ENCODE measurements at regions not wholly inside any gene's neighbourhood (a gene's known extent, or its start where the extent isn't known, plus 50 kb on each side); places are given as distances from the start of the nearest gene placed in this dataset.
"Not testable (repeated sequence)": the region's sequence is repeated elsewhere in the genome, so short reads cannot be mapped to it uniquely, and the experiment has no call there.

- DNase-seq (ENCODE audit: low read depth in 2 of 2, low spot score in 1 of 2), result no peak
Measured at GRCh38 chr22:22060200-22061084, 77.9 kb upstream of the TOP3B start.

GRCh38 chr22:22059291-22060002, 76.9 kb upstream of the TOP3B start:
- DNase-seq (ENCODE audit: low read depth in 2 of 2, low spot score in 1 of 2), result no peak

- DNase-seq (ENCODE audit: low read depth in 2 of 2, low spot score in 1 of 2), result no peak
Measured at GRCh38 chr22:22058633-22059290, 76.2 kb upstream of the TOP3B start.

- no peak for DNase-seq (ENCODE audit: low read depth in 2 of 2, low spot score in 1 of 2)
Measured at GRCh38 chr22:22057617-22058378, 75.2 kb upstream of the TOP3B start.

- not testable (repeated sequence) for DNase-seq (ENCODE audit: low read depth in 2 of 2, low spot score in 1 of 2)
Measured at GRCh38 chr22:22056809-22057594, 74.4 kb upstream of the TOP3B start.

GRCh38 chr22:22052548-22053139, 70.1 kb upstream of the TOP3B start:
- not testable (repeated sequence) for DNase-seq (ENCODE audit: low read depth in 2 of 2, low spot score in 1 of 2)

GRCh38 chr22:22051032-22051431, 68.4 kb upstream of the TOP3B start:
- DNase-seq (ENCODE audit: low read depth in 2 of 2, low spot score in 1 of 2), result not testable (repeated sequence)

- DNase-seq (ENCODE audit: low read depth in 2 of 2, low spot score in 1 of 2), result no peak
Measured at GRCh38 chr22:22050141-22050775, 67.7 kb upstream of the TOP3B start.

GRCh38 chr22:22049684-22050083, 67.1 kb upstream of the TOP3B start:
- DNase-seq (ENCODE audit: low read depth in 2 of 2, low spot score in 1 of 2), result no peak

- DNase-seq (ENCODE audit: low read depth in 2 of 2, low spot score in 1 of 2), result no peak
Measured at GRCh38 chr22:22048981-22049531, 66.5 kb upstream of the TOP3B start.

GRCh38 chr22:22048318-22048942, 65.8 kb upstream of the TOP3B start:
- DNase-seq (ENCODE audit: low read depth in 2 of 2, low spot score in 1 of 2), result no peak

GRCh38 chr22:22047776-22048175, 65.2 kb upstream of the TOP3B start:
- DNase-seq (ENCODE audit: low read depth in 2 of 2, low spot score in 1 of 2), result no peak

GRCh38 chr22:22047266-22047665, 64.7 kb upstream of the TOP3B start:
- no peak for DNase-seq (ENCODE audit: low read depth in 2 of 2, low spot score in 1 of 2)

- DNase-seq (ENCODE audit: low read depth in 2 of 2, low spot score in 1 of 2), result no peak
Measured at GRCh38 chr22:22046370-22046769, 63.8 kb upstream of the TOP3B start.

GRCh38 chr22:22045571-22046335, 63.2 kb upstream of the TOP3B start:
- DNase-seq (ENCODE audit: low read depth in 2 of 2, low spot score in 1 of 2), result no peak

GRCh38 chr22:22044153-22044552, 61.6 kb upstream of the TOP3B start:
- no peak for DNase-seq (ENCODE audit: low read depth in 2 of 2, low spot score in 1 of 2)

- DNase-seq (ENCODE audit: low read depth in 2 of 2, low spot score in 1 of 2), result no peak
Measured at GRCh38 chr22:22043296-22044078, 60.9 kb upstream of the TOP3B start.
